ENCODE measurements at regions not wholly inside any gene's neighbourhood (a gene's known extent, or its start where the extent isn't known, plus 50 kb on each side); places are given as distances from the start of the nearest gene placed in this dataset.

DNA sequence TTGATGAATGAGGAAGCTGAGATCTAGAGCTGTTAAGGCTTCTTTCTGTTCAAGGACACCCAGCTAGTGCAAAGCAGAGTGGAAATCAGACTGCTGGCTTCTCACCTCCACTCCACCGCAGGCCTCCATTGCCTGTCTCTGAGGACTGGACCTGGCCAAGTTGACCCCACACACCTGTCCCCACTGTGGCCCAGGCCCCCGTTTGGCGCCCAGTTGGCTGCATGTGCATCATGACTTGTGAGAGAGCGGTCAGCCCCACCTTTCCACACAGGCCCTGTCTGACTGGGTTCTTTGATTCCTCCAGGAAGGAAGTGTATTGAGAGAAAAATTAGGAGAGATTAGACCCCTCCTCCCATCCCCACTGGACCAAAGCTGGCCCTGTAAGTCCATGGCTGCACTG lies 206.3 kb upstream of the TLE3 start:
- WGBS, 2 experiments (ENCODE audit: extremely low coverage in 2 of 2, insufficient read length in 1 of 2) = 83% methylated on average over 1 of the region's 4 CpGs; no CpG with 5 or more reads in 1 of the 2 experiments
- H2BK5ac ChIP-seq (ENCODE audit: low read depth, low read length, poor library complexity, severe bottlenecking) = no peak overlapping the region
- TF ChIP-seq BHLHE40 (IDR thresholded peaks at IDR 0.05; ENCODE audit: low read depth, low read length) (no peak), CEBPB (IDR thresholded peaks at IDR 0.05; ENCODE audit: low read depth, low read length) (no peak), NFE2L2 (IDR thresholded peaks at IDR 0.05; ENCODE audit: low read depth, low read length) (no peak), POLR2A (IDR thresholded peaks at IDR 0.05; ENCODE audit: low read depth, low read length) (no peak), MXI1 (IDR thresholded peaks at IDR 0.05; ENCODE audit: borderline replicate concordance, low read depth, low read length) (no peak), RAD21 (IDR thresholded peaks at IDR 0.05; ENCODE audit: low read length) (no peak), RFX5 (IDR thresholded peaks at IDR 0.05; ENCODE audit: low read depth, low read length) (no peak), CHD1 (IDR thresholded peaks at IDR 0.05; ENCODE audit: low read depth, low read length) (no peak), MAZ (IDR thresholded peaks at IDR 0.05; ENCODE audit: borderline replicate concordance, low read depth, low read length) (no peak), MAFK (IDR thresholded peaks at IDR 0.05; ENCODE audit: low read depth, low read length) (no peak), SMC3 (IDR thresholded peaks at IDR 0.05; ENCODE audit: low read depth, low read length) (no peak), RCOR1 (IDR thresholded peaks at IDR 0.05; ENCODE audit: insufficient replicate concordance, low read length) (no peak), FOS (IDR thresholded peaks at IDR 0.05; ENCODE audit: low read depth, low read length) (no peak)
- TF ChIP-seq, protein P1, sequence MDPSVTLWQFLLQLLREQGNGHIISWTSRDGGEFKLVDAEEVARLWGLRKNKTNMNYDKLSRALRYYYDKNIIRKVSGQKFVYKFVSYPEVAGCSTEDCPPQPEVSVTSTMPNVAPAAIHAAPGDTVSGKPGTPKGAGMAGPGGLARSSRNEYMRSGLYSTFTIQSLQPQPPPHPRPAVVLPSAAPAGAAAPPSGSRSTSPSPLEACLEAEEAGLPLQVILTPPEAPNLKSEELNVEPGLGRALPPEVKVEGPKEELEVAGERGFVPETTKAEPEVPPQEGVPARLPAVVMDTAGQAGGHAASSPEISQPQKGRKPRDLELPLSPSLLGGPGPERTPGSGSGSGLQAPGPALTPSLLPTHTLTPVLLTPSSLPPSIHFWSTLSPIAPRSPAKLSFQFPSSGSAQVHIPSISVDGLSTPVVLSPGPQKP (IDR thresholded peaks at IDR 0.05; ENCODE audit: borderline replicate concordance, low read depth, low read length) = no peak
- TF ChIP-seq, protein P2, sequence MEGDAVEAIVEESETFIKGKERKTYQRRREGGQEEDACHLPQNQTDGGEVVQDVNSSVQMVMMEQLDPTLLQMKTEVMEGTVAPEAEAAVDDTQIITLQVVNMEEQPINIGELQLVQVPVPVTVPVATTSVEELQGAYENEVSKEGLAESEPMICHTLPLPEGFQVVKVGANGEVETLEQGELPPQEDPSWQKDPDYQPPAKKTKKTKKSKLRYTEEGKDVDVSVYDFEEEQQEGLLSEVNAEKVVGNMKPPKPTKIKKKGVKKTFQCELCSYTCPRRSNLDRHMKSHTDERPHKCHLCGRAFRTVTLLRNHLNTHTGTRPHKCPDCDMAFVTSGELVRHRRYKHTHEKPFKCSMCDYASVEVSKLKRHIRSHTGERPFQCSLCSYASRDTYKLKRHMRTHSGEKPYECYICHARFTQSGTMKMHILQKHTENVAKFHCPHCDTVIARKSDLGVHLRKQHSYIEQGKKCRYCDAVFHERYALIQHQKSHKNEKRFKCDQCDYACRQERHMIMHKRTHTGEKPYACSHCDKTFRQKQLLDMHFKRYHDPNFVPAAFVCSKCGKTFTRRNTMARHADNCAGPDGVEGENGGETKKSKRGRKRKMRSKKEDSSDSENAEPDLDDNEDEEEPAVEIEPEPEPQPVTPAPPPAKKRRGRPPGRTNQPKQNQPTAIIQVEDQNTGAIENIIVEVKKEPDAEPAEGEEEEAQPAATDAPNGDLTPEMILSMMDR (conservative IDR thresholded peaks at IDR 0.05; ENCODE audit: low read depth, low read length) = no peak
- TF ChIP-seq, protein P3, sequence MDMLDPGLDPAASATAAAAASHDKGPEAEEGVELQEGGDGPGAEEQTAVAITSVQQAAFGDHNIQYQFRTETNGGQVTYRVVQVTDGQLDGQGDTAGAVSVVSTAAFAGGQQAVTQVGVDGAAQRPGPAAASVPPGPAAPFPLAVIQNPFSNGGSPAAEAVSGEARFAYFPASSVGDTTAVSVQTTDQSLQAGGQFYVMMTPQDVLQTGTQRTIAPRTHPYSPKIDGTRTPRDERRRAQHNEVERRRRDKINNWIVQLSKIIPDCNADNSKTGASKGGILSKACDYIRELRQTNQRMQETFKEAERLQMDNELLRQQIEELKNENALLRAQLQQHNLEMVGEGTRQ (IDR thresholded peaks at IDR 0.05; ENCODE audit: low read depth, low read length) = no peak
- H3K56ac ChIP-seq (ENCODE audit: extremely low read depth, insufficient read depth, low read length) = no peak overlapping the region
- intact Hi-C loops (cut with micrococcal nuclease) (no loop called here), dilution Hi-C loops (cut with HindIII; ENCODE audit: low sequenced_read_pairs, unreplicated experiment) (no loop called here), in situ Hi-C loops (cut with MboI; ENCODE audit: low sequenced_read_pairs) (no loop called here)
- no peak for ATAC-seq (ENCODE audit: low read depth)
- H3K18ac ChIP-seq (ENCODE audit: low read depth, low read length) = no peak overlapping the region
- no peak overlapping the region for H2AK5ac ChIP-seq (ENCODE audit: low read depth, low read length)
- no peak overlapping the region for H3K9ac ChIP-seq (ENCODE audit: low read depth, low read length)
- peaks cover 27% of the 10 kb centered on the region for H3K27me3 ChIP-seq (ENCODE audit: control insufficient read depth, insufficient read depth, low read length)
- no peak overlapping the region for H4K8ac ChIP-seq (ENCODE audit: low read depth in 2 of 2, low read length in 2 of 2)
- no peak overlapping the region for H2BK15ac ChIP-seq (ENCODE audit: low read depth, low read length)
- no peak overlapping the region for H3K14ac ChIP-seq (replicated peaks; ENCODE audit: low read depth, low read length)
- no peak overlapping the region for H4K91ac ChIP-seq (ENCODE audit: insufficient read depth, low read depth, low read length)
- CTCF ChIA-PET = no interaction called here
- DNase-seq = no peak
- no peak overlapping the region for H3K4ac ChIP-seq (ENCODE audit: low read depth, low read length)
- H3K9me3 ChIP-seq (ENCODE audit: control insufficient read depth, insufficient read depth, low read length) = peaks cover 2% of the 10 kb centered on the region; the same call in 1 of the 2 replicates
- H3K27ac ChIP-seq (ENCODE audit: insufficient read depth, low read length) = no peak overlapping the region
- no peaks in the 10 kb centered on the region for H3K79me1 ChIP-seq (ENCODE audit: low read depth in 1 of 2, low read length in 2 of 2)
- H4K5ac ChIP-seq (ENCODE audit: low read depth, low read length) = no peak overlapping the region
- no peaks in the 10 kb centered on the region for H4K20me1 ChIP-seq (ENCODE audit: insufficient read depth, low read length)
- no peak overlapping the region for H3K23ac ChIP-seq (ENCODE audit: low read depth, low read length)
- no peaks in the 10 kb centered on the region for H3K36me3 ChIP-seq (ENCODE audit: control insufficient read depth, insufficient read depth, low read length)
- no peak overlapping the region for H2BK120ac ChIP-seq (ENCODE audit: low read depth, low read length)
- no peak overlapping the region for H2BK20ac ChIP-seq (ENCODE audit: low read depth, low read length)
- H3K4me1 ChIP-seq (ENCODE audit: control insufficient read depth, insufficient read depth, low read length) = no peaks in the 10 kb centered on the region; the same call in 1 of the 2 replicates
- no peak overlapping the region for H3K4me3 ChIP-seq (ENCODE audit: insufficient read depth, low read depth, low read length)
- POLR2A ChIA-PET (ENCODE audit: unreplicated experiment) = interaction anchor here (0.5 kb wide), 2 partner anchors 133 to 742 kb away, joined by 3 to 4 read pairs; no protein-coding TSS in a partner anchor
- no peak overlapping the region for H3K4me2 ChIP-seq (ENCODE audit: low read depth, low read length)
- no TSS peak for BruUV-seq (replicated peaks)
- no peak overlapping the region for H2AFZ ChIP-seq (replicated peaks; ENCODE audit: low read length, poor library complexity)
- no peaks in the 10 kb centered on the region for H3K9me1 ChIP-seq (ENCODE audit: insufficient read depth, low read length)
- no peak overlapping the region for H2AK9ac ChIP-seq (replicated peaks; ENCODE audit: low read depth, low read length, poor library complexity)
